ENCODE measurements at regions not wholly inside any gene's neighbourhood (a gene's known extent, or its start where the extent isn't known, plus 50 kb on each side); places are given as distances from the start of the nearest gene placed in this dataset.

- Histone ChIP-seq H3K4me3 (no peak overlapping the region), H3K27ac (no peak overlapping the region), H3K27me3 (replicated peaks; ENCODE audit: insufficient read depth) (no peaks in the 10 kb centered on the region), H3K9me3 (no peaks in the 10 kb centered on the region), H3K4me1 (replicated peaks) (no peaks in the 10 kb centered on the region), H3K36me3 (no peaks in the 10 kb centered on the region)
- intact Hi-C loops (cut with DNase I) = no loop called here
- WGBS = 86% methylated on average over 5 of the region's 6 CpGs
- no peak for DNase-seq (ENCODE audit: low spot score)
- TF ChIP-seq CTCF (IDR thresholded peaks at IDR 0.05) (no peak), POLR2AphosphoS5 (IDR thresholded peaks at IDR 0.05) (no peak), POLR2A (IDR thresholded peaks at IDR 0.05) (no peak)
Observed at GRCh38 chr2:16208241-16208797, 268.0 kb downstream of the MYCN start.

- WGBS = 90% methylated on average over 2 of the region's 2 CpGs
- Histone ChIP-seq H3K27me3 (replicated peaks; ENCODE audit: insufficient read depth) (no peaks in the 10 kb centered on the region), H3K27ac (no peak overlapping the region), H3K4me1 (replicated peaks) (no peaks in the 10 kb centered on the region), H3K4me3 (no peak overlapping the region), H3K36me3 (no peaks in the 10 kb centered on the region), H3K9me3 (no peaks in the 10 kb centered on the region)
- DNase-seq (ENCODE audit: low spot score) = no peak
- TF ChIP-seq CTCF (IDR thresholded peaks at IDR 0.05) (no peak), POLR2A (IDR thresholded peaks at IDR 0.05) (no peak), POLR2AphosphoS5 (IDR thresholded peaks at IDR 0.05) (no peak)
- intact Hi-C loops (cut with DNase I) = no loop called here
Observed at GRCh38 chr2:16207611-16208010, 267.3 kb downstream of the MYCN start.

- H3K27ac ChIP-seq = no peak overlapping the region
- no peak overlapping the region for H3K4me3 ChIP-seq
- WGBS = 94% methylated on average over 3 of the region's 3 CpGs
- intact Hi-C loops (cut with DNase I) = no loop called here
- no peaks in the 10 kb centered on the region for H3K36me3 ChIP-seq
- no peak for DNase-seq (ENCODE audit: low spot score)
- TF ChIP-seq CTCF (IDR thresholded peaks at IDR 0.05) (no peak), POLR2AphosphoS5 (IDR thresholded peaks at IDR 0.05) (no peak), POLR2A (IDR thresholded peaks at IDR 0.05) (no peak)
- no peaks in the 10 kb centered on the region for H3K9me3 ChIP-seq
- no peaks in the 10 kb centered on the region for H3K4me1 ChIP-seq (replicated peaks)
- no peaks in the 10 kb centered on the region for H3K27me3 ChIP-seq (replicated peaks; ENCODE audit: insufficient read depth)
Observed at GRCh38 chr2:16207151-16207550, 266.8 kb downstream of the MYCN start.

GRCh38 chr2:16206191-16206944 is 266.0 kb downstream of the MYCN start:
- H3K27ac ChIP-seq = no peak overlapping the region
- H3K36me3 ChIP-seq = no peaks in the 10 kb centered on the region
- H3K4me3 ChIP-seq = no peak overlapping the region
- no peaks in the 10 kb centered on the region for H3K9me3 ChIP-seq
- DNase-seq (ENCODE audit: low spot score) = no peak
- TF ChIP-seq POLR2AphosphoS5 (IDR thresholded peaks at IDR 0.05) (no peak), CTCF (IDR thresholded peaks at IDR 0.05) (no peak), POLR2A (IDR thresholded peaks at IDR 0.05) (no peak)
- H3K4me1 ChIP-seq (replicated peaks) = no peaks in the 10 kb centered on the region
- intact Hi-C loops (cut with DNase I) = no loop called here
- no peaks in the 10 kb centered on the region for H3K27me3 ChIP-seq (replicated peaks; ENCODE audit: insufficient read depth)
- 86% methylated on average over 4 of the region's 4 CpGs for WGBS

GRCh38 chr2:16205631-16206030 is 265.3 kb downstream of the MYCN start:
- no peak for DNase-seq (ENCODE audit: low spot score)
- no peaks in the 10 kb centered on the region for H3K9me3 ChIP-seq
- H3K4me3 ChIP-seq = no peak overlapping the region
- no peaks in the 10 kb centered on the region for H3K4me1 ChIP-seq (replicated peaks)
- no peak overlapping the region for H3K27ac ChIP-seq
- WGBS = 86% methylated on average over 2 of the region's 2 CpGs
- TF ChIP-seq POLR2AphosphoS5 (IDR thresholded peaks at IDR 0.05) (no peak), POLR2A (IDR thresholded peaks at IDR 0.05) (no peak), CTCF (IDR thresholded peaks at IDR 0.05) (no peak)
- H3K36me3 ChIP-seq = no peaks in the 10 kb centered on the region
- no peaks in the 10 kb centered on the region for H3K27me3 ChIP-seq (replicated peaks; ENCODE audit: insufficient read depth)
- intact Hi-C loops (cut with DNase I) = no loop called here
